ENCODE measurements at regions not wholly inside any gene's neighbourhood (a gene's known extent, or its start where the extent isn't known, plus 50 kb on each side); places are given as distances from the start of the nearest gene placed in this dataset.

GRCh38 chr5:115435778-115436712 is 108.5 kb downstream of the FEM1C start:
- ChIA-PET POLR2A (no interaction called here), CTCF (ENCODE audit: low intra/inter-chr PET ratio, low total read pairs) (no interaction called here)
- H3K36me3 ChIP-seq (replicated peaks in 1 of 2; ENCODE audit: control insufficient read depth in 1 of 2, insufficient read depth in 2 of 2, low read length in 2 of 2): no peaks in the 10 kb centered on the region
- H3K27me3 ChIP-seq (ENCODE audit: control insufficient read depth in 1 of 2, insufficient read depth in 2 of 2, low read length in 2 of 2): no peaks in the 10 kb centered on the region
- no peak overlapping the region for H3K4me2 ChIP-seq (ENCODE audit: low read depth, low read length)
- in situ Hi-C loops (cut with HindIII; ENCODE audit: extremely low pct_ligation_motif_present, low pct_unique_long_range_greater_than_20kb) (no loop called here), intact Hi-C loops (cut with micrococcal nuclease; ENCODE audit: unreplicated experiment) (no loop called here)
- BruUV-seq (replicated peaks): no TSS peak
- ATAC-seq (no peak), FAIRE-seq (no peak), DNase-seq (ENCODE audit: low spot score) (no peak)
- TF ChIP-seq ZNF883 (CRISPR knock-in tag; IDR thresholded peaks at IDR 0.05; ENCODE audit: not compliant biosample characterization) (no peak), ZFP82 (CRISPR knock-in tag; IDR thresholded peaks at IDR 0.05; ENCODE audit: borderline replicate concordance) (no peak), ZFP36 (IDR thresholded peaks at IDR 0.05; ENCODE audit: borderline replicate concordance, low read depth, low read length, partially characterized antibody) (no peak), ZNF766 (CRISPR knock-in tag; IDR thresholded peaks at IDR 0.05; ENCODE audit: borderline replicate concordance) (no peak), SCMH1 (CRISPR knock-in tag; IDR thresholded peaks at IDR 0.05; ENCODE audit: borderline replicate concordance) (no peak), CBX2 (IDR thresholded peaks at IDR 0.05; ENCODE audit: low read depth, low read length) (no peak), CBX2 (CRISPR knock-in tag; IDR thresholded peaks at IDR 0.05; ENCODE audit: low read depth) (no peak), FOXO1 (CRISPR knock-in tag; IDR thresholded peaks at IDR 0.05) (no peak)
- H3K4me3 ChIP-seq (replicated peaks in 1 of 3; ENCODE audit: insufficient read depth in 1 of 3, low read depth in 2 of 3, low read length in 3 of 3): no peak overlapping the region
- no peaks in the 10 kb centered on the region for H3K9me3 ChIP-seq (ENCODE audit: low read length)
- H3K9ac ChIP-seq (ENCODE audit: insufficient read depth, low read depth, low read length): no peak overlapping the region
- H2AFZ ChIP-seq (ENCODE audit: low read length): no peak overlapping the region
- H3K79me2 ChIP-seq (ENCODE audit: insufficient read depth, low read length): no peaks in the 10 kb centered on the region
- WGBS (ENCODE audit: low lambda C conversion rate): 47% methylated on average over 3 of the region's 3 CpGs
- H3K4me1 ChIP-seq (ENCODE audit: insufficient read depth, low read length): no peaks in the 10 kb centered on the region
- H3K27ac ChIP-seq (ENCODE audit: extremely low read length, insufficient read depth, low read length): no peak overlapping the region
- no peaks in the 10 kb centered on the region for H4K20me1 ChIP-seq (ENCODE audit: insufficient read depth, low read length)
